GM23248 (cell line): ENCODE measurements at regions not wholly inside any gene's neighbourhood (a gene's known extent, or its start where the extent isn't known, plus 50 kb on each side); places are given as distances from the start of the nearest gene placed in this dataset.

Source experiments
- DNase-seq: peaks from one replicate; pipeline ENCODE4 v3.0.0-alpha.2; 2015
- H2AFZ ChIP-seq: fragments of 200-600 bp; sonication (generic); 2 replicates; pipeline ENCODE4 v1.6.1; 2016; ENCODE audit warnings: antibody characterized with exemption
- H3F3A ChIP-seq: fragments of 200-600 bp; sonication (generic); 2 replicates; pipeline ENCODE4 v1.6.1; 2016; ENCODE audit warnings: mild to moderate bottlenecking, antibody characterized with exemption, mixed run types; ENCODE audit not compliant: insufficient read depth
- H3K27ac ChIP-seq: fragments of 200-600 bp; sonication (generic); 2 replicates; pipeline ENCODE4 v1.5.1; 2016; ENCODE audit warnings: mild to moderate bottlenecking
- H3K27me3 ChIP-seq: fragments of 200-600 bp; sonication (generic); replicated peaks from 2 replicates; pipeline ENCODE4 v1.6.1; 2016; ENCODE audit warnings: mild to moderate bottlenecking; ENCODE audit not compliant: insufficient read depth
- H3K36me3 ChIP-seq: fragments of 200-600 bp; sonication (generic); 2 replicates; pipeline ENCODE4 v1.6.1; 2016; ENCODE audit warnings: low read depth, mild to moderate bottlenecking
- H3K4me1 ChIP-seq: fragments of 200-600 bp; sonication (generic); 2 replicates; pipeline ENCODE4 v1.6.1; 2016; ENCODE audit warnings: mild to moderate bottlenecking; ENCODE audit not compliant: insufficient read depth
- H3K4me2 ChIP-seq: fragments of 200-600 bp; sonication (generic); one replicate; pipeline ENCODE4 v1.6.1; 2016; ENCODE audit warnings: mild to moderate bottlenecking; ENCODE audit not compliant: unreplicated experiment
- H3K4me3 ChIP-seq: fragments of 200-600 bp; sonication (generic); 2 replicates; pipeline ENCODE4 v1.5.1; 2016; ENCODE audit warnings: mild to moderate bottlenecking
- H3K79me2 ChIP-seq: fragments of 200-600 bp; sonication (generic); 2 replicates; pipeline ENCODE4 v1.6.1; 2016; ENCODE audit warnings: mild to moderate bottlenecking; ENCODE audit not compliant: insufficient read depth
- H3K9ac ChIP-seq: fragments of 200-600 bp; sonication (generic); 2 replicates; pipeline ENCODE4 v1.6.1; 2016; ENCODE audit warnings: mild to moderate bottlenecking
- H3K9me2 ChIP-seq: fragments of 200-600 bp; sonication (generic); 2 replicates; pipeline ENCODE4 v1.6.1; 2016; ENCODE audit warnings: mixed run types, mild to moderate bottlenecking, moderate library complexity; ENCODE audit not compliant: insufficient read depth
- H3K9me3 ChIP-seq: fragments of 200-600 bp; sonication (generic); one replicate; pipeline ENCODE4 v1.6.1; 2017; ENCODE audit warnings: low read depth
- H4K20me1 ChIP-seq: fragments of 200-600 bp; sonication (generic); 2 replicates; pipeline ENCODE4 v1.6.0; 2016; ENCODE audit not compliant: insufficient read depth
- EZH2 ChIP-seq: fragments of 200-600 bp; sonication (generic); IDR thresholded peaks from 2 replicates; pipeline ENCODE4 v1.6.1; 2018; ENCODE audit warnings: antibody characterized with exemption, mild to moderate bottlenecking; ENCODE audit not compliant: insufficient read depth, poor library complexity, severe bottlenecking
- EZH2phosphoT487 ChIP-seq: fragments of 200-600 bp; sonication (generic); IDR thresholded peaks from 2 replicates; pipeline ENCODE4 v1.6.1; 2018; ENCODE audit warnings: antibody characterized with exemption, moderate library complexity, mild to moderate bottlenecking, low read depth; ENCODE audit not compliant: insufficient read depth
- WGBS, 2 experiments: methylation state at CpG; one replicate each; pipeline ENCODE4 v1.1.6; 2015 to 2017; ENCODE audit warnings: low lambda C conversion rate in 2 of 2, low coverage in 1 of 2; ENCODE audit errors: missing lambda C conversion rate in 2 of 2; 5-methylcytosine and 5-hydroxymethylcytosine counted together
- in situ Hi-C: fragments of 300-500 bp; cut with MboI; formaldehyde crosslinking; loops from 2 replicates; pipeline ENCODE4 v1.15.0; 2020

- Histone ChIP-seq H3K36me3 (no peaks in the 10 kb centered on the region), H3K79me2 (no peaks in the 10 kb centered on the region), H3K9me2 (no peaks in the 10 kb centered on the region), H3K4me3 (no peak overlapping the region), H3K27ac (no peak overlapping the region), H3K9ac (no peak overlapping the region), H3K4me2 (no peak overlapping the region), H3F3A (no peaks in the 10 kb centered on the region), H3K9me3 (no peaks in the 10 kb centered on the region), H3K4me1 (no peaks in the 10 kb centered on the region), H3K27me3 (no peaks in the 10 kb centered on the region), H2AFZ (no peak overlapping the region), H4K20me1 (no peaks in the 10 kb centered on the region)
- WGBS, 2 experiments: 11 to 19% methylated on average over 2 of the region's 2 CpGs
- in situ Hi-C loops: no loop called here
- no peak for DNase-seq
- TF ChIP-seq EZH2phosphoT487 (no peak), EZH2 (no peak)
Observed at GRCh38 chr1:193850745-193851144, 664.3 kb upstream of the B3GALT2 start.

DNA sequence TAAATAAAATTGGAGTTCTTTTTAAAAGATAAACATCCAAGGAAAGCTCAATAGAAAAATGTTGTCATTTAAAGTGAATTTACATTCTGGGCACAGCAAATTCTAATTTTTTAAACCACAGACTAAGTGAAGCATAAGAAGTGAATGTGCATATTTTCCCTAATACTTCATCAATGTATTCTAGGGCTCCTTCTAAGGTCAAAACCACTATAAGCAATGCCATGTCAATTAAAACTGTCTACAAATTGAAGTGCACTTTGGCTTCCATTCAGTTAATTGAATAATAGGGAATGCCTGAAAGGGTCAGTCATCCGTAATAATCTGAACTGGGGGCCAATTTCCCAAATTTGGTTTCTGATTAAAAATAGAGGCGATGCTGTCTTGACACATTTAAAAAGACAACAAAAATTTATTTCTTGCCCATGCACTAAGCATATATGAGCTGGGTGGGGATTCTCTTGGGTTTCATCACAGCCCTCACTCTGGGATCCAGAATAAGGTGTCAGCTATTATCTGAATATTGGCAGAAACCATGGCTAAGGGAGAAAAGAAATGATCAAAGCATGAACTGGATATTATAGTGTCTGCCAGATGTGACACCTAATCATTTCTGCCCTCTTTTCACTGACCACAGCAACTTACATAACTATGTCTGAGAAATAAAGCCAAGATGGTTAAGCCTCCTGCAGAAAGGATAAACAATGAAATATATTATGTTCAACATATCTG is 660.6 kb upstream of the B3GALT2 start:
- no peaks in the 10 kb centered on the region for H3K27me3 ChIP-seq
- no peaks in the 10 kb centered on the region for H4K20me1 ChIP-seq
- H2AFZ ChIP-seq: no peak overlapping the region
- no peaks in the 10 kb centered on the region for H3K36me3 ChIP-seq
- no peak overlapping the region for H3K4me3 ChIP-seq
- H3K9ac ChIP-seq: no peak overlapping the region
- in situ Hi-C loops: no loop called here
- 13 to 19% methylated on average over 2 of the region's 2 CpGs for WGBS, 2 experiments
- no peak for DNase-seq
- no peaks in the 10 kb centered on the region for H3F3A ChIP-seq
- no peaks in the 10 kb centered on the region for H3K9me3 ChIP-seq
- no peaks in the 10 kb centered on the region for H3K4me1 ChIP-seq
- no peaks in the 10 kb centered on the region for H3K9me2 ChIP-seq
- no peak for TF ChIP-seq EZH2
- no peak for TF ChIP-seq EZH2phosphoT487
- no peaks in the 10 kb centered on the region for H3K79me2 ChIP-seq
- no peak overlapping the region for H3K4me2 ChIP-seq
- no peak overlapping the region for H3K27ac ChIP-seq

GRCh38 chr1:193846411-193846810 is 660.0 kb upstream of the B3GALT2 start:
- Histone ChIP-seq H3K9me3 (no peaks in the 10 kb centered on the region), H3K9ac (no peak overlapping the region), H4K20me1 (no peaks in the 10 kb centered on the region), H3F3A (no peaks in the 10 kb centered on the region), H3K79me2 (no peaks in the 10 kb centered on the region), H3K9me2 (no peaks in the 10 kb centered on the region), H3K4me3 (no peak overlapping the region), H3K4me2 (no peak overlapping the region), H3K27ac (no peak overlapping the region), H2AFZ (no peak overlapping the region), H3K27me3 (no peaks in the 10 kb centered on the region), H3K36me3 (no peaks in the 10 kb centered on the region), H3K4me1 (no peaks in the 10 kb centered on the region)
- TF ChIP-seq EZH2 (no peak), EZH2phosphoT487 (no peak)
- 24 to 34% methylated on average over 3 of the region's 3 CpGs for WGBS, 2 experiments
- in situ Hi-C loops: no loop called here
- DNase-seq: no peak

DNA sequence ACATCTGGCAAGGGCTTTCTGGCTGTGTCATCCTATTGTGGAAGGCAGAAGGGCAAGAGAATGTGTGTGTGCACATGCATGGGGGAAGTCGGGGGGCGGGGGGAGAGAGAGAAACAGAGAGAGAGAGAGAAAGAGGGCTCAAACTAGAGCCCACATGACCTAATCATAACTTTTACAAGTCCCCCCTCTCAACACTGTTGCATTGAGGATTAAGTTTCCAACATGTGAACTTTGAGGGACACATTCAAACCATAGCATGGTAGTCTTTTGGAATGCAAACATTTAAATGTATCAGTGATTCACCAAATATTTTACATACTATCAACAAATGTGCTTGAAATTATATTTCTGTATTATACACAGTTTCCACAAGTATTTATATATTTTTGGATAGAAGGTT is 655.4 kb upstream of the B3GALT2 start:
- no peaks in the 10 kb centered on the region for H4K20me1 ChIP-seq
- H3F3A ChIP-seq: no peaks in the 10 kb centered on the region
- no peaks in the 10 kb centered on the region for H3K9me2 ChIP-seq
- no peak overlapping the region for H3K4me2 ChIP-seq
- no peak overlapping the region for H3K9ac ChIP-seq
- in situ Hi-C loops: no loop called here
- H3K9me3 ChIP-seq: no peaks in the 10 kb centered on the region
- TF ChIP-seq EZH2 (no peak), EZH2phosphoT487 (no peak)
- DNase-seq: no peak
- H3K4me3 ChIP-seq: no peak overlapping the region
- H3K4me1 ChIP-seq: no peaks in the 10 kb centered on the region
- H3K27me3 ChIP-seq: no peaks in the 10 kb centered on the region
- no peaks in the 10 kb centered on the region for H3K79me2 ChIP-seq
- no peak overlapping the region for H2AFZ ChIP-seq
- WGBS, 2 experiments: 11% methylated on average over 1 of the region's 2 CpGs; no CpG with 5 or more reads in 1 of the 2 experiments
- H3K27ac ChIP-seq: no peak overlapping the region
- H3K36me3 ChIP-seq: no peaks in the 10 kb centered on the region
